GM12874 (cell line): ENCODE measurements at regions not wholly inside any gene's neighbourhood (a gene's known extent, or its start where the extent isn't known, plus 50 kb on each side); places are given as distances from the start of the nearest gene placed in this dataset.

Experiments
- CTCF ChIP-seq: IDR thresholded peaks from 2 replicates; pipeline ENCODE4 v1.5.1; 2011; ENCODE audit warnings: low read depth, mild to moderate bottlenecking, control low read depth, low read length, moderate library complexity; ENCODE audit not compliant: insufficient read depth

GRCh38 chr6:154617175-154617574 is 106.7 kb upstream of the CNKSR3 start:
- TF ChIP-seq CTCF, result no peak

GRCh38 chr6:154619146-154619545 is 108.7 kb upstream of the CNKSR3 start:
- no peak for TF ChIP-seq CTCF

- TF ChIP-seq CTCF, result no peak
These were observed 111.2 kb upstream of the CNKSR3 start for GRCh38 chr6:154621686-154622085.

GRCh38 chr6:154622618-154623336 is 110.4 kb upstream of the SCAF8 start:
- TF ChIP-seq CTCF, result no peak

GRCh38 chr6:154623391-154623790 is 109.8 kb upstream of the SCAF8 start:
- no peak for TF ChIP-seq CTCF

GRCh38 chr6:154624038-154624599 is 109.1 kb upstream of the SCAF8 start:
- TF ChIP-seq CTCF, result no peak

- TF ChIP-seq CTCF, result no peak
These were observed 107.5 kb upstream of the SCAF8 start for GRCh38 chr6:154625721-154626120.
